Esophagus muscularis mucosa (tissue), 4 donors: ENCODE measurements at regions not wholly inside any gene's neighbourhood (a gene's known extent, or its start where the extent isn't known, plus 50 kb on each side); places are given as distances from the start of the nearest gene placed in this dataset.

ENCODE experiments used
- DNase-seq: peaks from one replicate; pipeline ENCODE4 v3.0.0-alpha.2; 2017; ENCODE audit errors: extremely low spot score
- H3K27ac ChIP-seq, 4 donors: fragments of 200-600 bp; sonication (generic); replicated peaks in 1 of 4; 1 replicate in 3 of 4; 2 replicates in 1 of 4; pipeline ENCODE4 v1.5.1; 2016 to 2019; ENCODE audit warnings: mild to moderate bottlenecking in 1 of 4
- H3K27me3 ChIP-seq, 4 donors: fragments of 200-600 bp; sonication (generic); one replicate each; pipeline versions ENCODE4 v1.5.1 to v1.6.0; 2016 to 2019
- H3K36me3 ChIP-seq, 4 donors: fragments of 200-600 bp; sonication (generic); one replicate each; pipeline ENCODE4 v1.5.1; 2016 to 2019
- H3K4me1 ChIP-seq, 4 donors: fragments of 200-600 bp; sonication (generic); one replicate each; pipeline ENCODE4 v1.5.1; 2016 to 2019
- H3K4me3 ChIP-seq, 4 donors: fragments of 200-600 bp; sonication (generic); 1 replicate in 2 of 4; 2 replicates in 2 of 4; pipeline ENCODE4 v1.5.1; 2016 to 2019; ENCODE audit warnings: mild to moderate bottlenecking in 4 of 4, moderate library complexity in 1 of 4
- H3K9me3 ChIP-seq, 4 donors: fragments of 200-600 bp; sonication (generic); 1 replicate in 3 of 4; 2 replicates in 1 of 4; pipeline ENCODE4 v1.5.1; 2016 to 2019
- CTCF ChIP-seq, 3 experiments: fragments of 200-600 bp in 2 of 3; fragments of 450-650 bp in 1 of 3; sonication (generic) in 2 of 3; IDR thresholded peaks; one replicate each; pipeline ENCODE4 v1.5.1; 2017 to 2019; ENCODE audit warnings: antibody characterized with exemption in 3 of 3, mild to moderate bottlenecking in 2 of 3, moderate library complexity in 1 of 3
- EP300 ChIP-seq: sonication (generic); formaldehyde crosslinking; IDR thresholded peaks from one replicate; pipeline ENCODE4 v1.6.1; 2017; ENCODE audit warnings: antibody characterized with exemption
- POLR2A ChIP-seq: fragments of 450-650 bp; IDR thresholded peaks from one replicate; pipeline ENCODE4 v1.6.1; 2017; ENCODE audit warnings: antibody characterized with exemption, moderate library complexity, mild to moderate bottlenecking, low read depth
- POLR2AphosphoS5 ChIP-seq, 2 donors: sonication (generic); formaldehyde crosslinking; IDR thresholded peaks; one replicate each; pipeline ENCODE4 v1.6.1; 2017; ENCODE audit warnings: antibody characterized with exemption in 2 of 2
- WGBS: methylation state at CpG from one replicate; pipeline ENCODE4 v1.1.5; 2018; 5-methylcytosine and 5-hydroxymethylcytosine counted together
- intact Hi-C: fragments of 100-400 bp; cut with DNase I; formaldehyde crosslinking; loops from one replicate; pipeline ENCODE4 v1.15.1; 2023

GRCh38 chr2:156175946-156176345 lies 156.6 kb downstream of the NR4A2 start:
- DNase-seq = no peak
- WGBS = 84% methylated on average over 2 of the region's 2 CpGs
- H3K27ac ChIP-seq = no peak overlapping the region
- no peaks in the 10 kb centered on the region for H3K4me1 ChIP-seq
- H3K36me3 ChIP-seq = no peaks in the 10 kb centered on the region
- H3K27me3 ChIP-seq = no peaks in the 10 kb centered on the region
- TF ChIP-seq POLR2A = no peak
- TF ChIP-seq EP300 = no peak
- no peak for TF ChIP-seq CTCF (IDR thresholded peaks at IDR 0.05)
- TF ChIP-seq POLR2AphosphoS5 (IDR thresholded peaks at IDR 0.05) = no peak
- no peak overlapping the region for H3K4me3 ChIP-seq
- H3K9me3 ChIP-seq = peaks cover 0 to 3% (median under 1%) of the 10 kb centered on the region in 4 donors
- intact Hi-C loops = no loop called here

GRCh38 chr2:156170929-156171328 lies 161.6 kb downstream of the NR4A2 start:
- no peaks in the 10 kb centered on the region for H3K27me3 ChIP-seq
- 87% methylated on average over 2 of the region's 2 CpGs for WGBS
- TF ChIP-seq CTCF (IDR thresholded peaks at IDR 0.05) = no peak
- no peak for TF ChIP-seq POLR2AphosphoS5 (IDR thresholded peaks at IDR 0.05)
- no peak for TF ChIP-seq POLR2A
- no peak for TF ChIP-seq EP300
- H3K9me3 ChIP-seq = peaks cover 0 to 9% (median 2%) of the 10 kb centered on the region in 4 donors
- intact Hi-C loops = no loop called here
- H3K4me1 ChIP-seq = no peaks in the 10 kb centered on the region
- H3K27ac ChIP-seq = no peak overlapping the region
- no peak overlapping the region for H3K4me3 ChIP-seq
- H3K36me3 ChIP-seq = no peaks in the 10 kb centered on the region
- DNase-seq = no peak

GRCh38 chr2:156165742-156166141 lies 166.8 kb downstream of the NR4A2 start:
- Histone ChIP-seq H3K27me3 (no peaks in the 10 kb centered on the region), H3K4me1 (no peaks in the 10 kb centered on the region), H3K36me3 (no peaks in the 10 kb centered on the region), H3K4me3 (no peak overlapping the region), H3K9me3 (peaks cover 0 to 4% (median under 1%) of the 10 kb centered on the region in 4 donors), H3K27ac (no peak overlapping the region)
- intact Hi-C loops = no loop called here
- no peak for DNase-seq
- WGBS = 43% methylated on average over 2 of the region's 2 CpGs
- TF ChIP-seq POLR2AphosphoS5 (IDR thresholded peaks at IDR 0.05) (no peak), CTCF (IDR thresholded peaks at IDR 0.05) (no peak), EP300 (no peak), POLR2A (no peak)

GRCh38 chr2:156164091-156164720 lies 168.3 kb downstream of the NR4A2 start:
- no peak for TF ChIP-seq EP300
- no peak for TF ChIP-seq POLR2AphosphoS5 (IDR thresholded peaks at IDR 0.05)
- TF ChIP-seq POLR2A = no peak
- TF ChIP-seq CTCF (IDR thresholded peaks at IDR 0.05) = no peak
- H3K9me3 ChIP-seq = no peaks in the 10 kb centered on the region
- no peaks in the 10 kb centered on the region for H3K4me1 ChIP-seq
- no peaks in the 10 kb centered on the region for H3K36me3 ChIP-seq
- intact Hi-C loops = no loop called here
- H3K27ac ChIP-seq = no peak overlapping the region
- no peak overlapping the region for H3K4me3 ChIP-seq
- no peak for DNase-seq
- 86% methylated on average over 7 of the region's 7 CpGs for WGBS
- H3K27me3 ChIP-seq = peaks cover 0 to under 1% (median 0%) of the 10 kb centered on the region in 4 donors

- 69% methylated on average over 2 of the region's 2 CpGs for WGBS
- no peaks in the 10 kb centered on the region for H3K36me3 ChIP-seq
- intact Hi-C loops = no loop called here
- H3K27ac ChIP-seq = no peak overlapping the region
- TF ChIP-seq POLR2AphosphoS5 (IDR thresholded peaks at IDR 0.05) (no peak), EP300 (no peak), CTCF (IDR thresholded peaks at IDR 0.05) (no peak), POLR2A (no peak)
- no peaks in the 10 kb centered on the region for H3K9me3 ChIP-seq
- peaks cover 0 to 8% (median 0%) of the 10 kb centered on the region in 4 donors for H3K27me3 ChIP-seq
- H3K4me1 ChIP-seq = no peaks in the 10 kb centered on the region
- no peak overlapping the region for H3K4me3 ChIP-seq
- DNase-seq = no peak
Measured at GRCh38 chr2:156158808-156159207, 173.7 kb downstream of the NR4A2 start.
